MG63 (cell line): ENCODE measurements at regions not wholly inside any gene's neighbourhood (a gene's known extent, or its start where the extent isn't known, plus 50 kb on each side); places are given as distances from the start of the nearest gene placed in this dataset.

Experiments used
- DNase-seq: peaks from one replicate; pipeline ENCODE4 v3.0.0-alpha.2; 2020
- H3K27me3 ChIP-seq: fragments of 250-450 bp; sonication (Bioruptor Pico); 2 replicates; pipeline ENCODE4 v1.5.1; 2020; ENCODE audit warnings: mild to moderate bottlenecking, moderate library complexity
- H3K36me3 ChIP-seq: fragments of 250-450 bp; sonication (Bioruptor Pico); 2 replicates; pipeline ENCODE4 v1.5.1; 2020; ENCODE audit warnings: mild to moderate bottlenecking, moderate library complexity
- H3K4me3 ChIP-seq: fragments of 250-450 bp; sonication (Bioruptor Pico); 2 replicates; pipeline ENCODE4 v1.5.1; 2020; ENCODE audit warnings: mild to moderate bottlenecking, moderate library complexity
- H3K9me3 ChIP-seq: fragments of 250-450 bp; sonication (Bioruptor Pico); 2 replicates; pipeline ENCODE4 v1.5.1; 2020; ENCODE audit warnings: mild to moderate bottlenecking, moderate library complexity

GRCh38 chr14:30291216-30291615 is 267.7 kb upstream of the G2E3 start:
- Histone ChIP-seq H3K36me3 (no peaks in the 10 kb centered on the region), H3K27me3 (no peaks in the 10 kb centered on the region), H3K9me3 (no peaks in the 10 kb centered on the region), H3K4me3 (no peak overlapping the region)
- peak; percentile 65 for DNase-seq

GRCh38 chr14:30292541-30292940 is 266.4 kb upstream of the G2E3 start:
- Histone ChIP-seq H3K4me3 (no peak overlapping the region), H3K27me3 (no peaks in the 10 kb centered on the region), H3K9me3 (no peaks in the 10 kb centered on the region), H3K36me3 (no peaks in the 10 kb centered on the region)
- DNase-seq, result no peak

- H3K27me3 ChIP-seq, result no peaks in the 10 kb centered on the region
- H3K9me3 ChIP-seq, result no peaks in the 10 kb centered on the region
- no peak for DNase-seq
- no peaks in the 10 kb centered on the region for H3K36me3 ChIP-seq
- no peak overlapping the region for H3K4me3 ChIP-seq
Measured at GRCh38 chr14:30295980-30296379, 263.0 kb upstream of the G2E3 start.

GRCh38 chr14:30296931-30297405 is 262.0 kb upstream of the G2E3 start:
- no peak for DNase-seq
- no peaks in the 10 kb centered on the region for H3K36me3 ChIP-seq
- H3K4me3 ChIP-seq, result no peak overlapping the region
- no peaks in the 10 kb centered on the region for H3K9me3 ChIP-seq
- no peaks in the 10 kb centered on the region for H3K27me3 ChIP-seq

GRCh38 chr14:30297876-30298795 is 260.8 kb upstream of the G2E3 start:
- DNase-seq, result no peak
- Histone ChIP-seq H3K4me3 (no peak overlapping the region), H3K27me3 (no peaks in the 10 kb centered on the region), H3K9me3 (no peaks in the 10 kb centered on the region), H3K36me3 (no peaks in the 10 kb centered on the region)

- no peak for DNase-seq
- H3K4me3 ChIP-seq, result no peak overlapping the region
- no peaks in the 10 kb centered on the region for H3K27me3 ChIP-seq
- no peaks in the 10 kb centered on the region for H3K36me3 ChIP-seq
- H3K9me3 ChIP-seq, result no peaks in the 10 kb centered on the region
Measured at GRCh38 chr14:30299915-30300314, 259.0 kb upstream of the G2E3 start.

GRCh38 chr14:30303350-30303749 is 255.6 kb upstream of the G2E3 start:
- H3K36me3 ChIP-seq, result no peaks in the 10 kb centered on the region
- H3K27me3 ChIP-seq, result no peaks in the 10 kb centered on the region
- DNase-seq, result no peak
- H3K4me3 ChIP-seq, result no peak overlapping the region
- H3K9me3 ChIP-seq, result no peaks in the 10 kb centered on the region

- H3K9me3 ChIP-seq, result no peaks in the 10 kb centered on the region
- DNase-seq, result no peak
- no peaks in the 10 kb centered on the region for H3K27me3 ChIP-seq
- H3K36me3 ChIP-seq, result no peaks in the 10 kb centered on the region
- no peak overlapping the region for H3K4me3 ChIP-seq
Measured at GRCh38 chr14:30305346-30305745, 253.6 kb upstream of the G2E3 start.

GRCh38 chr14:30309405-30309804 is 249.6 kb upstream of the G2E3 start:
- H3K4me3 ChIP-seq, result no peak overlapping the region
- H3K36me3 ChIP-seq, result no peaks in the 10 kb centered on the region
- no peak for DNase-seq
- H3K27me3 ChIP-seq, result no peaks in the 10 kb centered on the region
- no peaks in the 10 kb centered on the region for H3K9me3 ChIP-seq

- DNase-seq, result no peak
- Histone ChIP-seq H3K9me3 (no peaks in the 10 kb centered on the region), H3K4me3 (no peak overlapping the region), H3K36me3 (no peaks in the 10 kb centered on the region), H3K27me3 (no peaks in the 10 kb centered on the region)
Measured at GRCh38 chr14:30312214-30312613, 246.7 kb upstream of the G2E3 start.

- DNase-seq, result no peak
- Histone ChIP-seq H3K4me3 (no peak overlapping the region), H3K27me3 (no peaks in the 10 kb centered on the region), H3K36me3 (no peaks in the 10 kb centered on the region), H3K9me3 (no peaks in the 10 kb centered on the region)
Measured at GRCh38 chr14:30317729-30318128, 241.2 kb upstream of the G2E3 start.

GRCh38 chr14:30322819-30323218 is 236.1 kb upstream of the G2E3 start:
- H3K36me3 ChIP-seq, result no peaks in the 10 kb centered on the region
- no peaks in the 10 kb centered on the region for H3K9me3 ChIP-seq
- no peaks in the 10 kb centered on the region for H3K27me3 ChIP-seq
- DNase-seq, result no peak
- no peak overlapping the region for H3K4me3 ChIP-seq

GRCh38 chr14:30330033-30330432 is 228.9 kb upstream of the G2E3 start:
- no peak for DNase-seq
- Histone ChIP-seq H3K27me3 (no peaks in the 10 kb centered on the region), H3K36me3 (no peaks in the 10 kb centered on the region), H3K9me3 (no peaks in the 10 kb centered on the region), H3K4me3 (no peak overlapping the region)

GRCh38 chr14:30330445-30330844 is 228.5 kb upstream of the G2E3 start:
- no peak for DNase-seq
- H3K9me3 ChIP-seq, result no peaks in the 10 kb centered on the region
- H3K36me3 ChIP-seq, result no peaks in the 10 kb centered on the region
- no peak overlapping the region for H3K4me3 ChIP-seq
- no peaks in the 10 kb centered on the region for H3K27me3 ChIP-seq

GRCh38 chr14:30331030-30331429 is 227.9 kb upstream of the G2E3 start:
- Histone ChIP-seq H3K9me3 (no peaks in the 10 kb centered on the region), H3K27me3 (no peaks in the 10 kb centered on the region), H3K4me3 (no peak overlapping the region), H3K36me3 (no peaks in the 10 kb centered on the region)
- DNase-seq, result no peak

- Histone ChIP-seq H3K36me3 (no peaks in the 10 kb centered on the region), H3K4me3 (no peak overlapping the region), H3K9me3 (no peaks in the 10 kb centered on the region), H3K27me3 (no peaks in the 10 kb centered on the region)
- no peak for DNase-seq
Measured at GRCh38 chr14:30332374-30332773, 226.6 kb upstream of the G2E3 start.

- no peak for DNase-seq
- H3K36me3 ChIP-seq, result no peaks in the 10 kb centered on the region
- H3K9me3 ChIP-seq, result no peaks in the 10 kb centered on the region
- H3K4me3 ChIP-seq, result no peak overlapping the region
- H3K27me3 ChIP-seq, result no peaks in the 10 kb centered on the region
Measured at GRCh38 chr14:30333934-30334333, 225.0 kb upstream of the G2E3 start.

- H3K4me3 ChIP-seq, result no peak overlapping the region
- DNase-seq, result no peak
- no peaks in the 10 kb centered on the region for H3K9me3 ChIP-seq
- H3K36me3 ChIP-seq, result no peaks in the 10 kb centered on the region
- no peaks in the 10 kb centered on the region for H3K27me3 ChIP-seq
Measured at GRCh38 chr14:30337456-30337855, 221.5 kb upstream of the G2E3 start.
